Upper lobe of left lung (tissue), 4 donors: ENCODE measurements at regions not wholly inside any gene's neighbourhood (a gene's known extent, or its start where the extent isn't known, plus 50 kb on each side); places are given as distances from the start of the nearest gene placed in this dataset.

Experiments
- EP300 ChIP-seq, 4 donors: sonication (generic); formaldehyde crosslinking; IDR thresholded peaks; one replicate each; pipeline ENCODE4 v1.5.1; 2017; ENCODE audit warnings: antibody characterized with exemption in 4 of 4, control low read depth in 2 of 4
- POLR2A ChIP-seq, 4 donors: fragments of 450-650 bp; IDR thresholded peaks; one replicate each; pipeline ENCODE4 v1.5.1; 2016 to 2017; ENCODE audit warnings: antibody characterized with exemption in 4 of 4, mild to moderate bottlenecking in 2 of 4
- TF ChIP-seq, protein P1 (sequence below), 6 experiments: fragments of 450-650 bp in 4 of 6; fragments of 200-600 bp in 2 of 6; sonication (generic) in 2 of 6; IDR thresholded peaks; one replicate each; pipeline ENCODE4 v1.5.1; 2016 to 2019; ENCODE audit warnings: antibody characterized with exemption in 6 of 6

DNA sequence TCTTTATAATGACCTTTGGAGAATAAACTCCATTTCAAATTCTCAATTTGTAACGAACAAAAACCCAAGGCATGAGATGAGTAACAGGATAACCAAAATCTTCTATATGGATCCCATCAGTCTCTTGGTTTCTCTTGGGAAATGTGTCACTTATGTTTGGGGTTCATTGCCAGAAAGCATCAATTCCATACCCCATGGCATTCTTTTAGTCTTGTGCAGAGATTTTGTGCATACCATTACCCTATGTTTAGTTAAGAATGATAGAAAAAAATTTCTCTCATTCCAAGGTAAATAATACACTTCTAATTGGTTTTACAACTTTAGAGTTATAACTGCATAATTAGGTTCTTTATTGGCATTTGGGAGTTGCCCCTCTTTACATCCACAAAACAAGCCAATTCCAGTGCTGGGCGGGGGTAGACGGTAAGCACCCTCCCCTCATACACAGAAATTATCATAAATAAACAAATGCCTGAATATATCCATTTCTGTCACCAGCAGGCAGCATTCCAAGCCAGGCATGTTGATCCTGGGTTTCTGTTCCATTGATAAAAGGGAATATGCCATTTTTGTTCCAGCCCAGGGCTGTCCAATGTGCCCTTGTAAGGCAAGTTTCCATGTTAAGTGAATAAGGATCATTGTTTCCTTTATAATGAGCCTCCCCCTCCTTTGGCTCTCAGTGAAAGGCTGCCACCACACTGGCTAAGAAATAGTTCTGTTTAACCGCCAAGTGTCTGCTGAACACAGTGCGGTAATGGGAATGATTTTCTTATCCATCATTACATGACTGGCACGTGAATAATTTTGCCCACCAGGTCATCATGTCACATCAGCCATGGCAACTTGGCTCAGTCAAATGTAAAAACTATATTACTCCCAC lies 680.1 kb upstream of the ZEB2 start:
- TF ChIP-seq, protein P1, sequence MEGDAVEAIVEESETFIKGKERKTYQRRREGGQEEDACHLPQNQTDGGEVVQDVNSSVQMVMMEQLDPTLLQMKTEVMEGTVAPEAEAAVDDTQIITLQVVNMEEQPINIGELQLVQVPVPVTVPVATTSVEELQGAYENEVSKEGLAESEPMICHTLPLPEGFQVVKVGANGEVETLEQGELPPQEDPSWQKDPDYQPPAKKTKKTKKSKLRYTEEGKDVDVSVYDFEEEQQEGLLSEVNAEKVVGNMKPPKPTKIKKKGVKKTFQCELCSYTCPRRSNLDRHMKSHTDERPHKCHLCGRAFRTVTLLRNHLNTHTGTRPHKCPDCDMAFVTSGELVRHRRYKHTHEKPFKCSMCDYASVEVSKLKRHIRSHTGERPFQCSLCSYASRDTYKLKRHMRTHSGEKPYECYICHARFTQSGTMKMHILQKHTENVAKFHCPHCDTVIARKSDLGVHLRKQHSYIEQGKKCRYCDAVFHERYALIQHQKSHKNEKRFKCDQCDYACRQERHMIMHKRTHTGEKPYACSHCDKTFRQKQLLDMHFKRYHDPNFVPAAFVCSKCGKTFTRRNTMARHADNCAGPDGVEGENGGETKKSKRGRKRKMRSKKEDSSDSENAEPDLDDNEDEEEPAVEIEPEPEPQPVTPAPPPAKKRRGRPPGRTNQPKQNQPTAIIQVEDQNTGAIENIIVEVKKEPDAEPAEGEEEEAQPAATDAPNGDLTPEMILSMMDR (IDR thresholded peaks at IDR 0.05): no peak
- TF ChIP-seq POLR2A (IDR thresholded peaks at IDR 0.05) (no peak), EP300 (IDR thresholded peaks at IDR 0.05) (no peak)
